ENCODE measurements at regions not wholly inside any gene's neighbourhood (a gene's known extent, or its start where the extent isn't known, plus 50 kb on each side); places are given as distances from the start of the nearest gene placed in this dataset.

GRCh38 chr9:94166976-94167346 is 82.7 kb downstream of the PTPDC1 start:
- Histone ChIP-seq H3K4me3 (ENCODE audit: insufficient read length, low read depth) (peak overlapping the region; percentile 92), H3K27me3 (ENCODE audit: insufficient read depth, insufficient read length) (no peaks in the 10 kb centered on the region), H3K36me3 (ENCODE audit: insufficient read depth, insufficient read length, low read length) (peaks cover 17% of the 10 kb centered on the region), H3K4me1 (ENCODE audit: insufficient read depth, insufficient read length) (no peaks in the 10 kb centered on the region), H3K9ac (ENCODE audit: insufficient read length, low read depth) (peak overlapping the region; percentile 78), H3K9me3 (ENCODE audit: insufficient read depth, low read length) (no peaks in the 10 kb centered on the region)
- TF ChIP-seq SUZ12 (IDR thresholded peaks at IDR 0.05; ENCODE audit: extremely low read depth, insufficient read depth, insufficient read length) (no peak), ZNF274 (IDR thresholded peaks at IDR 0.05; ENCODE audit: low read depth, low read length) (no peak), YY1 (IDR thresholded peaks at IDR 0.05; ENCODE audit: insufficient read depth, insufficient read length) (no peak)
- DNase-seq (ENCODE audit: low read depth, low spot score): no peak

- Histone ChIP-seq H3K9ac (ENCODE audit: insufficient read length, low read depth) (peak overlapping the region; percentile 78), H3K9me3 (ENCODE audit: insufficient read depth, low read length) (no peaks in the 10 kb centered on the region), H3K4me1 (ENCODE audit: insufficient read depth, insufficient read length) (no peaks in the 10 kb centered on the region), H3K36me3 (ENCODE audit: insufficient read depth, insufficient read length, low read length) (peaks cover 21% of the 10 kb centered on the region), H3K27me3 (ENCODE audit: insufficient read depth, insufficient read length) (no peaks in the 10 kb centered on the region), H3K4me3 (ENCODE audit: insufficient read length, low read depth) (peak overlapping the region; percentile 92)
- no peak for DNase-seq (ENCODE audit: low read depth, low spot score)
- TF ChIP-seq ZNF274 (IDR thresholded peaks at IDR 0.05; ENCODE audit: low read depth, low read length) (no peak), SUZ12 (IDR thresholded peaks at IDR 0.05; ENCODE audit: extremely low read depth, insufficient read depth, insufficient read length) (no peak), YY1 (IDR thresholded peaks at IDR 0.05; ENCODE audit: insufficient read depth, insufficient read length) (no peak)
Observed at GRCh38 chr9:94167376-94167890, 83.2 kb downstream of the PTPDC1 start.

- Histone ChIP-seq H3K9ac (ENCODE audit: insufficient read length, low read depth) (peak overlapping the region; percentile 46), H3K36me3 (ENCODE audit: insufficient read depth, insufficient read length, low read length) (peaks cover 27% of the 10 kb centered on the region), H3K4me3 (ENCODE audit: insufficient read length, low read depth) (peak overlapping the region; percentile 92), H3K4me1 (ENCODE audit: insufficient read depth, insufficient read length) (no peaks in the 10 kb centered on the region), H3K9me3 (ENCODE audit: insufficient read depth, low read length) (no peaks in the 10 kb centered on the region), H3K27me3 (ENCODE audit: insufficient read depth, insufficient read length) (no peaks in the 10 kb centered on the region)
- TF ChIP-seq SUZ12 (IDR thresholded peaks at IDR 0.05; ENCODE audit: extremely low read depth, insufficient read depth, insufficient read length) (no peak), ZNF274 (IDR thresholded peaks at IDR 0.05; ENCODE audit: low read depth, low read length) (no peak), YY1 (IDR thresholded peaks at IDR 0.05; ENCODE audit: insufficient read depth, insufficient read length) (no peak)
- no peak for DNase-seq (ENCODE audit: low read depth, low spot score)
Observed at GRCh38 chr9:94168203-94169000, 84.1 kb downstream of the PTPDC1 start.

GRCh38 chr9:94169968-94170367 is 85.7 kb downstream of the PTPDC1 start:
- no peak for DNase-seq (ENCODE audit: low read depth, low spot score)
- TF ChIP-seq ZNF274 (IDR thresholded peaks at IDR 0.05; ENCODE audit: low read depth, low read length): no peak
- no peak for TF ChIP-seq YY1 (IDR thresholded peaks at IDR 0.05; ENCODE audit: insufficient read depth, insufficient read length)
- TF ChIP-seq SUZ12 (IDR thresholded peaks at IDR 0.05; ENCODE audit: extremely low read depth, insufficient read depth, insufficient read length): no peak
- no peaks in the 10 kb centered on the region for H3K9me3 ChIP-seq (ENCODE audit: insufficient read depth, low read length)
- H3K9ac ChIP-seq (ENCODE audit: insufficient read length, low read depth): peak overlapping the region; percentile 2
- H3K4me1 ChIP-seq (ENCODE audit: insufficient read depth, insufficient read length): no peaks in the 10 kb centered on the region
- no peaks in the 10 kb centered on the region for H3K27me3 ChIP-seq (ENCODE audit: insufficient read depth, insufficient read length)
- H3K36me3 ChIP-seq (ENCODE audit: insufficient read depth, insufficient read length, low read length): peaks cover 42% of the 10 kb centered on the region
- H3K4me3 ChIP-seq (ENCODE audit: insufficient read length, low read depth): no peak overlapping the region

GRCh38 chr9:94173632-94174031 is 85.5 kb upstream of the ZNF169 start:
- Histone ChIP-seq H3K9ac (ENCODE audit: insufficient read length, low read depth) (no peak overlapping the region), H3K36me3 (ENCODE audit: insufficient read depth, insufficient read length, low read length) (peaks cover 70% of the 10 kb centered on the region), H3K4me3 (ENCODE audit: insufficient read length, low read depth) (no peak overlapping the region), H3K9me3 (ENCODE audit: insufficient read depth, low read length) (no peaks in the 10 kb centered on the region), H3K4me1 (ENCODE audit: insufficient read depth, insufficient read length) (no peaks in the 10 kb centered on the region), H3K27me3 (ENCODE audit: insufficient read depth, insufficient read length) (no peaks in the 10 kb centered on the region)
- TF ChIP-seq ZNF274 (IDR thresholded peaks at IDR 0.05; ENCODE audit: low read depth, low read length): no peak
- no peak for TF ChIP-seq SUZ12 (IDR thresholded peaks at IDR 0.05; ENCODE audit: extremely low read depth, insufficient read depth, insufficient read length)
- TF ChIP-seq YY1 (IDR thresholded peaks at IDR 0.05; ENCODE audit: insufficient read depth, insufficient read length): no peak
- no peak for DNase-seq (ENCODE audit: low read depth, low spot score)

GRCh38 chr9:94174164-94174563 is 84.9 kb upstream of the ZNF169 start:
- Histone ChIP-seq H3K4me3 (ENCODE audit: insufficient read length, low read depth) (no peak overlapping the region), H3K27me3 (ENCODE audit: insufficient read depth, insufficient read length) (no peaks in the 10 kb centered on the region), H3K36me3 (ENCODE audit: insufficient read depth, insufficient read length, low read length) (peaks cover 73% of the 10 kb centered on the region), H3K4me1 (ENCODE audit: insufficient read depth, insufficient read length) (no peaks in the 10 kb centered on the region), H3K9ac (ENCODE audit: insufficient read length, low read depth) (no peak overlapping the region), H3K9me3 (ENCODE audit: insufficient read depth, low read length) (no peaks in the 10 kb centered on the region)
- TF ChIP-seq YY1 (IDR thresholded peaks at IDR 0.05; ENCODE audit: insufficient read depth, insufficient read length): no peak
- no peak for TF ChIP-seq SUZ12 (IDR thresholded peaks at IDR 0.05; ENCODE audit: extremely low read depth, insufficient read depth, insufficient read length)
- TF ChIP-seq ZNF274 (IDR thresholded peaks at IDR 0.05; ENCODE audit: low read depth, low read length): no peak
- DNase-seq (ENCODE audit: low read depth, low spot score): no peak

- Histone ChIP-seq H3K9ac (ENCODE audit: insufficient read length, low read depth) (no peak overlapping the region), H3K36me3 (ENCODE audit: insufficient read depth, insufficient read length, low read length) (peaks cover 77% of the 10 kb centered on the region), H3K9me3 (ENCODE audit: insufficient read depth, low read length) (no peaks in the 10 kb centered on the region), H3K4me1 (ENCODE audit: insufficient read depth, insufficient read length) (no peaks in the 10 kb centered on the region), H3K4me3 (ENCODE audit: insufficient read length, low read depth) (no peak overlapping the region), H3K27me3 (ENCODE audit: insufficient read depth, insufficient read length) (no peaks in the 10 kb centered on the region)
- TF ChIP-seq SUZ12 (IDR thresholded peaks at IDR 0.05; ENCODE audit: extremely low read depth, insufficient read depth, insufficient read length): no peak
- TF ChIP-seq YY1 (IDR thresholded peaks at IDR 0.05; ENCODE audit: insufficient read depth, insufficient read length): no peak
- TF ChIP-seq ZNF274 (IDR thresholded peaks at IDR 0.05; ENCODE audit: low read depth, low read length): no peak
- DNase-seq (ENCODE audit: low read depth, low spot score): no peak
Observed at GRCh38 chr9:94175669-94176068, 83.4 kb upstream of the ZNF169 start.
